Keratinocyte (primary cell): ENCODE measurements at regions not wholly inside any gene's neighbourhood (a gene's known extent, or its start where the extent isn't known, plus 50 kb on each side); places are given as distances from the start of the nearest gene placed in this dataset.

Source experiments
- DNase-seq: peaks from one replicate; pipeline ENCODE4 v3.0.0-alpha.2; 2011; ENCODE audit warnings: low read depth, missing footprints, low spot score
- FAIRE-seq: peaks from 2 replicates; lab custom pipeline; 2011; peaks lifted over from hg19 to GRCh38; lab: Jason Lieb, UNC
- H2AFZ ChIP-seq: 2 replicates; pipeline ENCODE4 v1.6.0; 2012; ENCODE audit warnings: low read length, control low read depth, inconsistent platforms; ENCODE audit not compliant: control insufficient read depth
- H3K27ac ChIP-seq: 2 replicates; pipeline ENCODE4 v1.5.1; 2011; ENCODE audit warnings: low read length; ENCODE audit not compliant: control insufficient read depth, insufficient read depth
- H3K27me3 ChIP-seq: 3 replicates; pipeline ENCODE4 v1.6.0; 2011; ENCODE audit warnings: low read length; ENCODE audit not compliant: control insufficient read depth, insufficient read depth; ENCODE audit errors: extremely low read depth
- H3K36me3 ChIP-seq, 2 experiments: 2 replicates in 1 of 2; 3 replicates in 1 of 2; pipeline ENCODE4 v1.5.1; 2011; ENCODE audit warnings: low read length in 2 of 2, mild to moderate bottlenecking in 1 of 2; ENCODE audit not compliant: control insufficient read depth in 2 of 2, insufficient read depth in 2 of 2; ENCODE audit errors: extremely low read depth in 1 of 2
- H3K4me1 ChIP-seq: 3 replicates; pipeline ENCODE4 v1.5.1; 2011; ENCODE audit warnings: low read length; ENCODE audit not compliant: control insufficient read depth, insufficient read depth; ENCODE audit errors: extremely low read depth
- H3K4me2 ChIP-seq: 3 replicates; pipeline ENCODE4 v1.6.0; 2011; ENCODE audit warnings: low read depth, low read length; ENCODE audit not compliant: control insufficient read depth, insufficient read depth; ENCODE audit errors: extremely low read depth
- H3K4me3 ChIP-seq, 3 experiments: fragments of 200-600 bp in 1 of 3; sonication (generic) in 1 of 3; 2 replicates in 2 of 3; 3 replicates in 1 of 3; pipeline ENCODE4 v1.5.1; 2011 to 2016; ENCODE audit warnings: low read length in 3 of 3, mild to moderate bottlenecking in 3 of 3, control low read depth in 2 of 3, inconsistent platforms in 1 of 3, low read depth in 1 of 3, mixed read lengths in 1 of 3, mixed run types in 1 of 3, moderate library complexity in 1 of 3; ENCODE audit not compliant: control insufficient read depth in 2 of 3, insufficient read depth in 2 of 3; ENCODE audit errors: extremely low read depth in 1 of 3
- H3K79me2 ChIP-seq: 2 replicates; pipeline ENCODE4 v1.6.0; 2012; ENCODE audit warnings: low read length; ENCODE audit not compliant: control insufficient read depth, insufficient read depth
- H3K9ac ChIP-seq: 3 replicates; pipeline ENCODE4 v1.6.0; 2011; ENCODE audit warnings: low read length; ENCODE audit not compliant: control insufficient read depth, insufficient read depth; ENCODE audit errors: extremely low read depth
- H3K9me1 ChIP-seq: 3 replicates; pipeline ENCODE4 v1.6.0; 2011; ENCODE audit warnings: low read length; ENCODE audit not compliant: control insufficient read depth, insufficient read depth; ENCODE audit errors: extremely low read depth
- H3K9me3 ChIP-seq: 2 replicates; pipeline ENCODE4 v1.5.1; 2012; ENCODE audit warnings: low read depth, low read length; ENCODE audit not compliant: control insufficient read depth
- H4K20me1 ChIP-seq: 3 replicates; pipeline ENCODE4 v1.6.0; 2011; ENCODE audit warnings: low read length; ENCODE audit not compliant: control insufficient read depth, insufficient read depth; ENCODE audit errors: extremely low read depth
- CTCF ChIP-seq, 3 experiments: IDR thresholded peaks in 1 of 3; conservative IDR thresholded peaks in 1 of 3; optimal IDR thresholded peaks in 1 of 3; 2 replicates in 2 of 3; 3 replicates in 1 of 3; pipeline versions ENCODE3 to v1.5.1; 2011; ENCODE audit warnings: low read length in 3 of 3, mild to moderate bottlenecking in 3 of 3, moderate library complexity in 2 of 3, control low read depth in 1 of 3, inconsistent platforms in 1 of 3; ENCODE audit not compliant: insufficient read depth in 2 of 3; ENCODE audit errors: extremely low read depth in 1 of 3
- EZH2 ChIP-seq: IDR thresholded peaks from one replicate; pipeline ENCODE4 v1.6.1; 2012; ENCODE audit warnings: inconsistent platforms, mild to moderate bottlenecking, low read length, moderate library complexity
- dilution Hi-C: fragments of 300-500 bp; cut with MboI; formaldehyde crosslinking; loops from one replicate; pipeline ENCODE4 v1.7.0; 2020; ENCODE audit warnings: low sequenced_read_pairs; ENCODE audit not compliant: extremely low pct_ligation_motif_present

GRCh38 chr16:86895606-86896005, 317.3 kb downstream of the FOXL1 start:
- Histone ChIP-seq H3K27ac (no peak overlapping the region), H3K9me3 (no peaks in the 10 kb centered on the region), H4K20me1 (no peaks in the 10 kb centered on the region), H3K4me3 (no peak overlapping the region), H3K4me2 (no peak overlapping the region), H3K27me3 (no peaks in the 10 kb centered on the region), H3K4me1 (peaks cover 4% of the 10 kb centered on the region), H3K79me2 (no peaks in the 10 kb centered on the region), H2AFZ (no peak overlapping the region), H3K9ac (no peak overlapping the region), H3K36me3 (no peaks in the 10 kb centered on the region), H3K9me1 (no peaks in the 10 kb centered on the region)
- dilution Hi-C loops: no loop called here
- no peak for DNase-seq
- TF ChIP-seq EZH2 (no peak), CTCF (optimal IDR thresholded peaks at IDR 0.05 in 1 of 3, IDR thresholded peaks at IDR 0.05 in 1 of 3, conservative IDR thresholded peaks at IDR 0.05 in 1 of 3; ENCODE audit: extremely low read depth in 1 of 3, insufficient read depth in 2 of 3, low read length in 3 of 3) (no peak)
- no peak for FAIRE-seq

GRCh38 chr16:86896976-86897375, 318.6 kb downstream of the FOXL1 start:
- Histone ChIP-seq H2AFZ (no peak overlapping the region), H3K79me2 (no peaks in the 10 kb centered on the region), H3K27ac (no peak overlapping the region), H3K4me2 (no peak overlapping the region), H3K27me3 (no peaks in the 10 kb centered on the region), H3K4me3 (no peak overlapping the region), H3K36me3 (no peaks in the 10 kb centered on the region), H3K4me1 (peaks cover 4% of the 10 kb centered on the region), H3K9ac (no peak overlapping the region), H3K9me3 (no peaks in the 10 kb centered on the region), H4K20me1 (no peaks in the 10 kb centered on the region), H3K9me1 (no peaks in the 10 kb centered on the region)
- no peak for TF ChIP-seq EZH2
- TF ChIP-seq CTCF (optimal IDR thresholded peaks at IDR 0.05 in 1 of 3, IDR thresholded peaks at IDR 0.05 in 1 of 3, conservative IDR thresholded peaks at IDR 0.05 in 1 of 3; ENCODE audit: extremely low read depth in 1 of 3, insufficient read depth in 2 of 3, low read length in 3 of 3): no peak
- FAIRE-seq: no peak
- DNase-seq: no peak
- dilution Hi-C loops: no loop called here
